HG02981 (cell line): ENCODE measurements at regions not wholly inside any gene's neighbourhood (a gene's known extent, or its start where the extent isn't known, plus 50 kb on each side); places are given as distances from the start of the nearest gene placed in this dataset.
"Not testable (repeated sequence)": the region's sequence is repeated elsewhere in the genome, so short reads cannot be mapped to it uniquely, and the experiment has no call there.

Experiments used
- ATAC-seq: cut with Tn5 transposase; IDR thresholded peaks from one replicate; pipeline ENCODE4 v1.9.1; 2021; ENCODE audit warnings: mild to moderate bottlenecking, moderate library complexity; ENCODE audit not compliant: unreplicated experiment

GRCh38 chr6:6474170-6474920 lies 114.2 kb upstream of the LY86 start:
- no peak for ATAC-seq

- ATAC-seq, result no peak
Measured at GRCh38 chr6:6479785-6480184, 108.7 kb upstream of the LY86 start.

- no peak for ATAC-seq
Measured at GRCh38 chr6:6482256-6482655, 106.3 kb upstream of the LY86 start.

GRCh38 chr6:6483168-6483567 lies 105.4 kb upstream of the LY86 start:
- no peak for ATAC-seq

GRCh38 chr6:6483733-6484132 lies 104.8 kb upstream of the LY86 start:
- no peak for ATAC-seq

GRCh38 chr6:6484681-6485080 lies 103.8 kb upstream of the LY86 start:
- no peak for ATAC-seq

GRCh38 chr6:6486595-6486994 lies 101.9 kb upstream of the LY86 start:
- ATAC-seq, result no peak

GRCh38 chr6:6491761-6492160 lies 96.8 kb upstream of the LY86 start:
- ATAC-seq, result no peak

GRCh38 chr6:6492675-6493074 lies 95.8 kb upstream of the LY86 start:
- no peak for ATAC-seq

GRCh38 chr6:6494139-6494538 lies 94.4 kb upstream of the LY86 start:
- ATAC-seq, result not testable (repeated sequence)

- ATAC-seq, result no peak
Measured at GRCh38 chr6:6494677-6495076, 93.8 kb upstream of the LY86 start.

- ATAC-seq, result no peak
Measured at GRCh38 chr6:6495851-6496250, 92.7 kb upstream of the LY86 start.

- ATAC-seq, result no peak
Measured at GRCh38 chr6:6497541-6497940, 91.0 kb upstream of the LY86 start.

GRCh38 chr6:6497976-6498375 lies 90.5 kb upstream of the LY86 start:
- ATAC-seq, result no peak

GRCh38 chr6:6503191-6503590 lies 85.3 kb upstream of the LY86 start:
- no peak for ATAC-seq

GRCh38 chr6:6505111-6505510 lies 83.4 kb upstream of the LY86 start:
- no peak for ATAC-seq

- ATAC-seq, result no peak
Measured at GRCh38 chr6:6508643-6509042, 79.9 kb upstream of the LY86 start.

GRCh38 chr6:6509284-6509683 lies 79.2 kb upstream of the LY86 start:
- ATAC-seq, result no peak

GRCh38 chr6:6512711-6513110 lies 75.8 kb upstream of the LY86 start:
- no peak for ATAC-seq

GRCh38 chr6:6515691-6516607 lies 72.6 kb upstream of the LY86 start:
- ATAC-seq, result peak; percentile 63

GRCh38 chr6:6516666-6517458 lies 71.7 kb upstream of the LY86 start:
- no peak for ATAC-seq
